Adipocyte (in vitro differentiated cells): ENCODE measurements at regions not wholly inside any gene's neighbourhood (a gene's known extent, or its start where the extent isn't known, plus 50 kb on each side); places are given as distances from the start of the nearest gene placed in this dataset.

Experiments used
- DNase-seq: peaks from one replicate; pipeline ENCODE4 v3.0.0-alpha.2; 2015; ENCODE audit warnings: low read depth
- H3K27me3 ChIP-seq: replicated peaks from 2 replicates; pipeline ENCODE4 v1.7.0; 2013; ENCODE audit warnings: mild to moderate bottlenecking, low read length, moderate library complexity; ENCODE audit not compliant: control insufficient read depth, insufficient read depth
- H3K36me3 ChIP-seq: 2 replicates; pipeline ENCODE4 v1.7.0; 2013; ENCODE audit warnings: low read length, mild to moderate bottlenecking, moderate library complexity; ENCODE audit not compliant: control insufficient read depth, insufficient read depth, severe bottlenecking
- H3K4me1 ChIP-seq: 2 replicates; pipeline ENCODE4 v1.7.0; 2013; ENCODE audit warnings: mild to moderate bottlenecking, low read length, moderate library complexity; ENCODE audit not compliant: control insufficient read depth, insufficient read depth
- H3K4me3 ChIP-seq: 2 replicates; pipeline ENCODE4 v1.7.0; 2013; ENCODE audit warnings: mild to moderate bottlenecking, low read length, moderate library complexity
- H3K9ac ChIP-seq: 2 replicates; pipeline ENCODE4 v1.7.0; 2013; ENCODE audit warnings: mild to moderate bottlenecking, low read length, moderate library complexity
- H3K9me3 ChIP-seq: 2 replicates; pipeline ENCODE4 v1.7.0; 2013; ENCODE audit warnings: mild to moderate bottlenecking, low read length, moderate library complexity; ENCODE audit not compliant: control insufficient read depth

DNA sequence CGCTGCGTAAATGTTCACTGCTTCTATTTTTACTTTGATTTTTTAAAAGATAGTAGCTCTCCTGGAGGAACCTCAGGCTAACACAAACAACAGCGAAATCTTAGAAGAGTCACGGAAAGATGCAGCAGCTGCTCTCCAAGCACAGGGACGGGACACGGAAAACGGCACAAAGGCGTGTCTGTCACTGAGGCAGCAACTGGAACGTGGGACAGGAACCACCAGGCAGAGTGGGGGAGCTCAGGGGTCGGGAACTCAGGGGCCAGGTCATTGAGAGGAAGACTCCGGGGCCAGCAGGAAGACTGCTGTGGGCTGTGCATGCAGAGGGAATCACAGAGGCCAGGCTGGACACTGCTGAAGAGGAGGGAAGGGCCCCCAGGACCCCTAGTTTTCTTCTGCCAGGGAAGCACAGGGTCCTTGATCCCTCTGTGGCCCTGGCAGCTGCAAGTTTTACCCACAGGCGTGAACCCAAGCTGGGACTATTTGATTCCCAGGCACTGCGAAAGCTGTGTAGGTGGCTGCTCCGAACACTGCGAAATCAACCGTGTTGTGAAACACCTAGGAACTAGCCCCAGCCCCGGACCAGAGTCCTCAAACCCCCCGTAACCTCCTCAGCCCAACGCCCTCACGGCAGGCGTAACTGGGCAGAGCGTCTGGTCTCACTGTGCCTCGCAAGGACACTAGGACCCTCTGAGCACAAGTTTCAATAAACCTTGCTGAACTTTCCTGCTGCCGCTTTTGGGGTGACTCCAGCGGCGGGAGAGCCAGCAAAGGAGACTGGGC, 263.0 kb downstream of the EIPR1 start:
- DNase-seq, result no peak
- Histone ChIP-seq H3K27me3 (peaks cover 10% of the 10 kb centered on the region), H3K4me3 (no peak overlapping the region), H3K9ac (no peak overlapping the region), H3K36me3 (no peaks in the 10 kb centered on the region), H3K9me3 (no peaks in the 10 kb centered on the region), H3K4me1 (peaks cover 6% of the 10 kb centered on the region)

DNA sequence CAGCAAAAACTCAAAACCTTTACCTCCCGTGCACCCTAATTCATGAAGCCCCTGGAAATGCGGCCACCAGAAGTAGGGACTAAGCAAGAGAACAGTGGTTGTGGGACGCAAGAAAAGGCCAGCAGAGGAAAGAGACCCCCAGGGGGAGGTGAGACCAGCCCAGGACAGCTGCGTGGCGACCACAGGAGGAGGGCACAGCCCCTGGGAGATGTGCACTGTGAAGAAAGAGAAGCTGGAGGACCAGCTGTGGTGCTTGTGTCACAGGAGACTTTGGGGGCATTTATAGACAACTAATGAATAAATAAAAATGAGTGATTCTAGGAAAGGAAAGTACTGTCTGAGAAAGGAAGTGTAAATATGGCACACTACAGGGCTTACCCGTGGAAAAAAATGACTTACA, 263.8 kb downstream of the EIPR1 start:
- Histone ChIP-seq H3K27me3 (peaks cover 10% of the 10 kb centered on the region), H3K4me1 (peaks cover 6% of the 10 kb centered on the region), H3K9ac (no peak overlapping the region), H3K36me3 (no peaks in the 10 kb centered on the region), H3K9me3 (no peaks in the 10 kb centered on the region), H3K4me3 (no peak overlapping the region)
- no peak for DNase-seq

DNA sequence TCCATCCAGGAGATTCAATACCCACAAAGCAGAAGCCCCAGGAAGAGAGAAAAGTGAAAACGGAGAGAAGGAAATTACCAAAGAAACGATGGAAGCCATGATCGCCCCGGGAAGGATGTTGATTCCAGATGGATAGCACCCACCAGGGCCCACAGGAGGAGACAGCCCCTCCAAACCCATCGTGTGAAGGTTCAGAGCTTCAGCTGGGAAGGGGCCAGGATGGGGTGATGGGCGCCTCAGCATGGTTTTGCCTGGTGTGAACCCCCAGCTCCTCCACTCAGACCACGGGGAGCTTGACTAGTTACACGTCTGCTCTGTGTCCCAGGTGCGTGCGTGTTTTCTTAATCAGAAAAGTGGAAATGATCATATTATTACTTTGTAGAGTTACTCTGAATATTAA, 264.5 kb downstream of the EIPR1 start:
- H3K9ac ChIP-seq, result no peak overlapping the region
- peaks cover 6% of the 10 kb centered on the region for H3K4me1 ChIP-seq
- H3K27me3 ChIP-seq, result peaks cover 10% of the 10 kb centered on the region
- H3K4me3 ChIP-seq, result no peak overlapping the region
- no peaks in the 10 kb centered on the region for H3K36me3 ChIP-seq
- no peak for DNase-seq
- H3K9me3 ChIP-seq, result no peaks in the 10 kb centered on the region

DNA sequence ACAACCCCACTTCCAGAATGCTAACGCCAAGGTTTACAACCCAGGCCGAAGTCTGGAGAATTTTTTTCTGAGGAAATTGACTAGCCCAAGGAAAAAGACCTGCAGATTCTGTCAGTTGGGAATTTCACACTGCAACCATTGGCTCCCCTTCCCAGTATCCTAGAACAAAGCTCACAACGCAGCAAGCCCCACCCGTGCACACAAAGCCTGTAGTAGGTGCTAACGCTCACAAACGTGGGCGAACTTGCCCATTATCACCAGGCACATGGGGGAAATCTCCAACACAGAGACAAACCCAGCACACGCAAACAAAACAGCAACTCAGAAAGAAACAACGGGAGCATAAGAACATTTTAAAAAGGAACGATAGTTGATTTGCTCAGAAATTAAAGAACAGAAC, 265.1 kb downstream of the EIPR1 start:
- peaks cover 10% of the 10 kb centered on the region for H3K27me3 ChIP-seq
- DNase-seq, result no peak
- no peak overlapping the region for H3K4me3 ChIP-seq

DNA sequence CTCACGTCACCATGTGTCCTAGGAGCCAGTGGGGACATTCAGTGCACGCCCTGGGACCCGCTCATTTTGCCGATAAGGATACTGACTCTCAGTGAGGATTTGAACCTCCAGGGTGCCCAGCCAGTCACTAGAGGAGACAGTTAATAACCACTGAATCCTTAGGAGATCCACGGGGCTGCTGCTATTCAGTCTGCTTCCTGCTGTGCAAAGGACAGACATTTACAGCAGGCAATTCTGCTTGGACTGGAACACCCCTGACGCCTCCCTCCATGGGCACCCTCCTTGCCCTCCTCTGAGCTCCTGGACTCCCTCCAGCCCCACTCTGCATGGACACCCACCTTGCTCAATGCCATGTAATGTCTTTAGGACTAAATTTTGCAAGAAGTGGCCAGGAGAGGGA, 265.5 kb downstream of the EIPR1 start:
- Histone ChIP-seq H3K27me3 (peaks cover 10% of the 10 kb centered on the region), H3K4me3 (no peak overlapping the region), H3K9ac (no peak overlapping the region), H3K36me3 (no peaks in the 10 kb centered on the region), H3K9me3 (no peaks in the 10 kb centered on the region), H3K4me1 (no peaks in the 10 kb centered on the region)
- DNase-seq, result no peak

More for the DNA sequence above, 265.1 kb downstream of the EIPR1 start:
- Histone ChIP-seq H3K4me1 (peaks cover under 1% of the 10 kb centered on the region), H3K36me3 (no peaks in the 10 kb centered on the region), H3K9ac (no peak overlapping the region), H3K9me3 (no peaks in the 10 kb centered on the region)

DNA sequence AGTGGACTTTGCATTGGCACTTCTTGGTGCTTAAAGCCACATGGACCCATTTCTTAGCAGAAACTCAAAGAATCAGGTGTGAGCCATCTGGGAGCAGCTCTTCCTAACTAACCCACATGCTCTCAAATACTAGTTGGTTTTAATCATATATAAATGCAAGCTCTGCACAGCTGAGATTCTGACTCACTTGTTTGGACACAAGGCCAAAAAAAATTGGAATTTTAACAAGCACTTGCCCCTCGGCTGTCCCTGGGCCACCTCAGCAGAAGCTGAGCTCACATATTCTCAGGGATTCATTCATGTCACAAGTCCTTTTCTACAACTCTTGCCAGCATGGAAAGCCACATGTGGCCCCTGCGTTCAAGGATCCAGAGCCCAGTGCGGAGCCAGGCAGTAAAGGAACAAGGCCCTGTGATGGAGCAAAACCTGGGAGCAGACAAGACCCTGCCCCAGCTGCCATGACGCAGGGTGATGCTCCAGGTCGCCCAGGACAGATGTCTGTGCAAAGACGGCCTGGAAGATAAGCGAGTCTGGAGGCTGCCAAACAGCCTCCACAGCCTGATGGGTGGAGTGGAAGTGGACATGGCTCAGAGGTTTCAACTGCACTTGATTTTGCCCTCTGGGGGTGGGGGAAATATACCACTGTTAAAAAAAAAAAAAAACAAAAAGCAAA, 266.5 kb downstream of the EIPR1 start:
- H3K9ac ChIP-seq, result no peak overlapping the region

DNA sequence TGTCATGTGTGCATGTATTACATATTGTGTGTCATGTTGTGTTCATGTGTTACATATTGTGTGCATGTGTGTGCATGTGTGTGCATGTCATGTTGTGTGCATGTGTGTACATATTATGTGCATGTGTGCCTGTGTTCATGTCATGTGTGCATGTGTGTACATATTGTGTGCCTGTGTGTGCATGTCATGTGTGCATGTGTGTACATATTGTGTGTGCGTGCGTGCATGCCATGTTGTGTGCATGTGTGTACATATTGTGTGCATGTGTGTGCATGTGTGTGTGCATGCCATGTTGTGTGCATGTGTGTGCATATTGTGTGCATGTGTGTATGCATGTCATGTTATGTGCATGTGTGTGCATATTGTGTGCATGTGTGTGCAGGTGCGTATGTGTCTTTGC, 267.1 kb downstream of the EIPR1 start:
- H3K9ac ChIP-seq, result no peak overlapping the region
- no peaks in the 10 kb centered on the region for H3K9me3 ChIP-seq
- no peak for DNase-seq
- H3K36me3 ChIP-seq, result no peaks in the 10 kb centered on the region
- peaks cover 8% of the 10 kb centered on the region for H3K27me3 ChIP-seq
- no peaks in the 10 kb centered on the region for H3K4me1 ChIP-seq
- H3K4me3 ChIP-seq, result no peak overlapping the region

More for the DNA sequence above, 266.5 kb downstream of the EIPR1 start:
- Histone ChIP-seq H3K36me3 (no peaks in the 10 kb centered on the region), H3K27me3 (peaks cover 10% of the 10 kb centered on the region), H3K4me1 (no peaks in the 10 kb centered on the region), H3K4me3 (no peak overlapping the region), H3K9me3 (no peaks in the 10 kb centered on the region)
- no peak for DNase-seq

DNA sequence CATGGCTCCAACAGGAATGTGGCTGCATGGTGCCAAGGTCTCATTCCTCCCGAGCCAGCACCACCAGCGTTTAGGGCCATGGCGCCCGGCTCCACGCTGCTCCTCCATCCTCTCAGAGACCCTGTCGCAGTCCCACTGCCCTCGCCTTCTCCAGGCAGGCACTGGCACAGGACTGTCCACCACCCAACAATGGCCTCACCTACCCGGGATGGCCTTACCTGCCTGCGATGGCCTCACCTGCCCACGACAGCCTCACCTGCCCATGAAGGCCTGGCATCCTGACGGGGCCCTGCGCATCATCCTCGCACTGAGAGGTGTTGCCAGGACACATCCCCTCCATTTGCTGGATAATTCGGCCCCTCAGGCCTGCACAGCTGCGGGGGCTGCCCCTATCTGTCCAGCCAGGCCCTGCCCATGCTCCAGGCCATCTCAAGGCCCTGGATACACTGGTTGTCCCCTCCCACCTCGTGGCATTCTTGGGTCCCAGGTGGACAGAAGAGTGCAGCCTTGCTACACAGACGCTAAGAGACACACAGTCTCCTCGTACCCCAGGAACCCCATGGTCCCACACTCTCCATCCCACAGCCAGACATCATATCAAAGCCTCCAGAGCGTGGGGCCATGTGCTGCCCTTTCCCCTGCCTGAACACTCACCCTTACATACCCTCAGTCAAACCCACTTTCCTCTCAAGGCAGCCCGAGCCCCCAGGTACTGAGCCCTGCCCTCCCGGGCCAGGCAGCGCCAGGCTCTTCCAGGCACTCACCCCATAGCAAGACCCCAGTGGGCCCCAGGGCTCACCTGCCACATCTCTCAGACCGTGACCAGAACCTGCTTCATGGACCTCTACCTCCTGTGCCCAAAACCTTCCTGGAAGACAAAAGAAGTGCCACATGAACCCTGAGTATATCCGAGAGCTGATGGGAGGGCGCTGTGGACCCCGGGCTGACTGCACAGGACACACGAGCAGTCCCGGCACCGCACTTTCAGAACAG, 268.6 kb downstream of the EIPR1 start:
- Histone ChIP-seq H3K9me3 (no peaks in the 10 kb centered on the region), H3K4me1 (no peaks in the 10 kb centered on the region), H3K36me3 (no peaks in the 10 kb centered on the region), H3K4me3 (no peak overlapping the region), H3K27me3 (peaks cover 4% of the 10 kb centered on the region), H3K9ac (no peak overlapping the region)
- no peak for DNase-seq

DNA sequence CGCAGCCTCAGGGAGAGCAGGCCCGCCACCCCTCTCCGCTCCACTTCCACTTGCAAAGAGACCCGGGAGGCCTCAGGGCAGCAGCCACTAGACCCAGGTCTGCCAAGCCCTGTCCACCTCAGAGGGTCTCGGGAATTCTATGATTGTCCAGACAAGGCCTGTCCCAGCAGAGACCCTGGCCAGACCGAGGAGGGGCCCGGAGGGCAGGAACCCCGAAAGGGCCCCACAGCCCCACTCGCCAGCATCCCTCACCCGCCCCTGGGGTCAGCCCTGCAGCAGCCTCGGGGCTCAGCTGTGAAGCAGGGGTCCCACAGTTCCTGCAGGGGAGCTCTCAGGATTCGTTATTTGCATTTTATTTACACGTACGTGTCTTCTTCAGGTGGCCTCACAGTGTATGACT, 269.5 kb downstream of the EIPR1 start:
- Histone ChIP-seq H3K9ac (no peak overlapping the region), H3K9me3 (no peaks in the 10 kb centered on the region), H3K4me3 (no peak overlapping the region), H3K36me3 (no peaks in the 10 kb centered on the region), H3K27me3 (no peaks in the 10 kb centered on the region), H3K4me1 (no peaks in the 10 kb centered on the region)
- DNase-seq, result no peak

DNA sequence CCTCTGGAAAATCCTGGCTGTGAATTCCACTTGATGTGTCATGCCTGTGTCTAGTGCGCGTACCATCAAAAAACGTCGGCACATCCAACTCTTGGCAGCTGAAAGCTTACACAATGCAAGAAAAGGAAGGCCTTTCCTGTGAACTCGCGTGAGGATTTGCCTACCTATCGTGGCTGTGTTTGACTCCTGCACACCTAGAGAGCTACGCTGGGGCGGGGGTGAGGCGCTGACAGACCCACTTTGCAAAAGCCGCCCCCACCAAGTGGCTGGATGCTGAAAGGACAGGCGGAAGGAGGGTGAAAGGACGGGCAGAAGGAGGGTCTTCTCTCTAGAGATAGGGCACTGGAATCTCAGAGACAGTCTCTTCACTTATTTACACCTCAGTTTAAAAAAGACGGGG, 270.1 kb downstream of the EIPR1 start:
- no peaks in the 10 kb centered on the region for H3K4me1 ChIP-seq
- no peak for DNase-seq
- H3K36me3 ChIP-seq, result no peaks in the 10 kb centered on the region
- H3K27me3 ChIP-seq, result no peaks in the 10 kb centered on the region
- no peak overlapping the region for H3K9ac ChIP-seq
- no peaks in the 10 kb centered on the region for H3K9me3 ChIP-seq
- no peak overlapping the region for H3K4me3 ChIP-seq
